HepG2 (cell line): ENCODE measurements at regions not wholly inside any gene's neighbourhood (a gene's known extent, or its start where the extent isn't known, plus 50 kb on each side); places are given as distances from the start of the nearest gene placed in this dataset.
A peak's percentile ranks its signal among the peaks of the same experiment; 100 is the strongest.

Experiments used
- ATAC-seq: fragments of 200-7000 bp; cut with Tn5 transposase; 3 replicates; pipeline ENCODE4 v1.9.1; 2020; ENCODE audit warnings: mild to moderate bottlenecking, moderate library complexity
- BruUV-seq: library from RNA; stranded (reverse); fragments of 400-500 nt; replicated peaks from 2 replicates; lab custom pipeline; 2021; lab: Mats Ljungman, UMichigan
- CTCF ChIA-PET: fragments of 300-600 bp; formaldehyde crosslinking; extraction: SDS; loops from one replicate; lab custom pipeline; 2021; ENCODE audit warnings: low total read pairs, inconsistent platforms, low intra/inter-chr PET ratio; lab: Yijun Ruan, JAX
- POLR2A ChIA-PET: fragments of 350-600 bp; sonication (Branson Sonifier 250); formaldehyde crosslinking; loops from one replicate; lab custom pipeline; 2020; ENCODE audit warnings: antibody characterized with exemption, inconsistent platforms; lab: Yijun Ruan, JAX
- DNase-seq: peaks from one replicate; pipeline ENCODE4 v3.0.0-alpha.2; 2015; ENCODE audit warnings: low spot score
- FAIRE-seq: peaks from 3 replicates; lab custom pipeline; 2011; peaks lifted over from hg19 to GRCh38; lab: Jason Lieb, UNC
- H2AFZ ChIP-seq: one replicate; pipeline ENCODE4 v1.6.1; 2011; ENCODE audit warnings: low read length, inconsistent platforms
- H3K27ac ChIP-seq: fragments of 300-600 bp; 3 replicates; pipeline ENCODE4 v1.8.0; 2011; ENCODE audit warnings: mixed run types, mild to moderate bottlenecking, mixed read lengths, low read length, inconsistent platforms; ENCODE audit not compliant: insufficient read depth; ENCODE audit errors: extremely low read length
- H3K27me3 ChIP-seq, 2 experiments: fragments of 200-600 bp in 1 of 2; 2 replicates in 1 of 2; 3 replicates in 1 of 2; pipeline versions ENCODE4 v1.6.0 to v1.8.0; 2011; ENCODE audit warnings: low read length in 2 of 2, mild to moderate bottlenecking in 2 of 2, moderate library complexity in 2 of 2, inconsistent platforms in 1 of 2; ENCODE audit not compliant: insufficient read depth in 2 of 2, control insufficient read depth in 1 of 2
- H3K36me3 ChIP-seq, 2 experiments: fragments of 200-600 bp in 1 of 2; replicated peaks in 1 of 2; 2 replicates in 1 of 2; 3 replicates in 1 of 2; pipeline versions ENCODE4 v1.5.1 to v1.8.0; 2011; ENCODE audit warnings: low read length in 2 of 2, inconsistent platforms in 1 of 2; ENCODE audit not compliant: insufficient read depth in 2 of 2, control insufficient read depth in 1 of 2
- H3K4me1 ChIP-seq: 2 replicates; pipeline ENCODE4 v1.5.1; 2012; ENCODE audit warnings: low read length, inconsistent platforms; ENCODE audit not compliant: insufficient read depth
- H3K4me2 ChIP-seq: 2 replicates; pipeline ENCODE4 v1.6.0; 2011; ENCODE audit warnings: low read depth, low read length, inconsistent platforms
- H3K4me3 ChIP-seq, 3 experiments: fragments of 200-600 bp in 1 of 3; sonication (generic), shearing (Covaris generic) in 1 of 3; replicated peaks in 1 of 3; 2 replicates each; pipeline ENCODE4 v1.5.1; 2011 to 2016; ENCODE audit warnings: low read length in 3 of 3, inconsistent platforms in 2 of 3, low read depth in 2 of 3, mild to moderate bottlenecking in 2 of 3, control low read depth in 1 of 3, mixed read lengths in 1 of 3; ENCODE audit not compliant: insufficient read depth in 1 of 3
- H3K79me2 ChIP-seq: one replicate; pipeline ENCODE4 v1.6.1; 2011; ENCODE audit warnings: low read length, inconsistent platforms; ENCODE audit not compliant: insufficient read depth
- H3K9ac ChIP-seq: 2 replicates; pipeline ENCODE4 v1.6.0; 2011; ENCODE audit warnings: mild to moderate bottlenecking, low read depth, low read length, inconsistent platforms; ENCODE audit not compliant: insufficient read depth
- H3K9me3 ChIP-seq: 2 replicates; pipeline ENCODE4 v1.5.1; 2012; ENCODE audit warnings: mild to moderate bottlenecking, low read length
- H4K20me1 ChIP-seq: 2 replicates; pipeline ENCODE4 v1.6.0; 2011; ENCODE audit warnings: inconsistent platforms, mild to moderate bottlenecking, low read length, moderate library complexity; ENCODE audit not compliant: insufficient read depth
- DMTF1 ChIP-seq: sonication (generic); formaldehyde crosslinking; IDR thresholded peaks from 2 replicates; pipeline ENCODE4 v1.4.0; 2020; ENCODE audit warnings: mild to moderate bottlenecking, missing genetic modification reagents
- HCFC1 ChIP-seq: fragments of 150-350 bp; IDR thresholded peaks from 2 replicates; pipeline ENCODE4 v1.6.1; 2014; ENCODE audit warnings: low read depth, low read length
- MAX ChIP-seq: IDR thresholded peaks from 2 replicates; pipeline ENCODE4 v1.6.1; 2012; ENCODE audit warnings: inconsistent platforms
- ZFP37 ChIP-seq: sonication (generic); formaldehyde crosslinking; IDR thresholded peaks from 2 replicates; pipeline ENCODE4 v1.4.0; 2020; ENCODE audit warnings: missing genetic modification reagents, borderline replicate concordance
- ZNF207 ChIP-seq: fragments of 450-650 bp; IDR thresholded peaks from 2 replicates; pipeline ENCODE4 v1.6.1; 2016; ENCODE audit warnings: antibody characterized with exemption, borderline replicate concordance
- ZNF331 ChIP-seq: sonication (generic); formaldehyde crosslinking; IDR thresholded peaks from 2 replicates; pipeline ENCODE4 v1.4.0; 2020; ENCODE audit warnings: missing genetic modification reagents
- ZNF713 ChIP-seq: sonication (generic); formaldehyde crosslinking; IDR thresholded peaks from 2 replicates; pipeline ENCODE4 v1.4.0; 2020; ENCODE audit warnings: mild to moderate bottlenecking, missing genetic modification reagents
- ZNF766 ChIP-seq: sonication (generic); formaldehyde crosslinking; IDR thresholded peaks from 2 replicates; pipeline ENCODE4 v1.5.0; 2020; ENCODE audit warnings: missing genetic modification reagents, borderline replicate concordance
- ZNF850 ChIP-seq: sonication (generic); formaldehyde crosslinking; conservative IDR thresholded peaks from 2 replicates; pipeline ENCODE4 v1.9.0; 2021; ENCODE audit warnings: mild to moderate bottlenecking, missing genetic modification reagents
- whole genome bisulfite sequencing: methylation state at CpG from one replicate; pipeline ENCODE4 v1.1.6; 2017; ENCODE audit warnings: low lambda C conversion rate; 5-methylcytosine and 5-hydroxymethylcytosine counted together
- in situ Hi-C: cut with HindIII; loops from 2 replicates; pipeline ENCODE4 v1.10.0; 2017; ENCODE audit warnings: low pct_unique_long_range_greater_than_20kb; ENCODE audit not compliant: extremely low pct_ligation_motif_present
- intact Hi-C: fragments of 100-400 bp; cut with micrococcal nuclease; formaldehyde crosslinking; loops from one replicate; pipeline ENCODE4 v1.10.0; 2022; ENCODE audit not compliant: unreplicated experiment
- TF ChIP-seq, protein P1 (sequence below): fragments of 450-650 bp; IDR thresholded peaks from 2 replicates; pipeline ENCODE4 v1.6.1; 2016
- TF ChIP-seq, protein P2 (sequence below): sonication (generic); formaldehyde crosslinking; IDR thresholded peaks from 2 replicates; pipeline ENCODE4 v1.5.0; 2020; ENCODE audit warnings: missing genetic modification reagents

GRCh38 chr2:53608293-53608692 lies 159.3 kb upstream of the CHAC2 start:
- FAIRE-seq (no peak), ATAC-seq (no peak), DNase-seq (no peak)
- Histone ChIP-seq H3K79me2 (no peaks in the 10 kb centered on the region), H3K36me3 (no peaks in the 10 kb centered on the region), H3K4me1 (no peaks in the 10 kb centered on the region), H3K9me3 (no peaks in the 10 kb centered on the region), H4K20me1 (no peaks in the 10 kb centered on the region), H3K4me3 (no peak overlapping the region), H3K27ac (no peak overlapping the region), H2AFZ (no peak overlapping the region), H3K27me3 (no peaks in the 10 kb centered on the region; a peak in 2 of 5 replicates), H3K4me2 (no peak overlapping the region), H3K9ac (no peak overlapping the region)
- ChIA-PET POLR2A (no interaction called here), CTCF (no interaction called here)
- WGBS = 7% methylated on average over 5 of the region's 5 CpGs
- TF ChIP-seq, protein P1, sequence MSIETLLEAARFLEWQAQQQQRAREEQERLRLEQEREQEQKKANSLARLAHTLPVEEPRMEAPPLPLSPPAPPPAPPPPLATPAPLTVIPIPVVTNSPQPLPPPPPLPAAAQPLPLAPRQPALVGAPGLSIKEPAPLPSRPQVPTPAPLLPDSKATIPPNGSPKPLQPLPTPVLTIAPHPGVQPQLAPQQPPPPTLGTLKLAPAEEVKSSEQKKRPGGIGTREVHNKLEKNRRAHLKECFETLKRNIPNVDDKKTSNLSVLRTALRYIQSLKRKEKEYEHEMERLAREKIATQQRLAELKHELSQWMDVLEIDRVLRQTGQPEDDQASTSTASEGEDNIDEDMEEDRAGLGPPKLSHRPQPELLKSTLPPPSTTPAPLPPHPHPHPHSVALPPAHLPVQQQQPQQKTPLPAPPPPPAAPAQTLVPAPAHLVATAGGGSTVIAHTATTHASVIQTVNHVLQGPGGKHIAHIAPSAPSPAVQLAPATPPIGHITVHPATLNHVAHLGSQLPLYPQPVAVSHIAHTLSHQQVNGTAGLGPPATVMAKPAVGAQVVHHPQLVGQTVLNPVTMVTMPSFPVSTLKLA = peak; percentile 45; the same call in 1 of the 2 replicates
- TF ChIP-seq, protein P2, sequence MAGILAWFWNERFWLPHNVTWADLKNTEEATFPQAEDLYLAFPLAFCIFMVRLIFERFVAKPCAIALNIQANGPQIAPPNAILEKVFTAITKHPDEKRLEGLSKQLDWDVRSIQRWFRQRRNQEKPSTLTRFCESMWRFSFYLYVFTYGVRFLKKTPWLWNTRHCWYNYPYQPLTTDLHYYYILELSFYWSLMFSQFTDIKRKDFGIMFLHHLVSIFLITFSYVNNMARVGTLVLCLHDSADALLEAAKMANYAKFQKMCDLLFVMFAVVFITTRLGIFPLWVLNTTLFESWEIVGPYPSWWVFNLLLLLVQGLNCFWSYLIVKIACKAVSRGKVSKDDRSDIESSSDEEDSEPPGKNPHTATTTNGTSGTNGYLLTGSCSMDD = no peak
- in situ Hi-C loops = no loop called here
- no TSS peak for BruUV-seq
- intact Hi-C loops = no loop called here

GRCh38 chr2:53600815-53601214 lies 166.8 kb upstream of the CHAC2 start:
- FAIRE-seq (no peak), DNase-seq (no peak), ATAC-seq (no peak)
- ChIA-PET POLR2A (no interaction called here), CTCF (no interaction called here)
- TF ChIP-seq DMTF1 (CRISPR knock-in tag) = no peak
- TF ChIP-seq ZNF331 (CRISPR knock-in tag) = no peak
- TF ChIP-seq ZNF713 (CRISPR knock-in tag) = no peak
- TF ChIP-seq ZFP37 (CRISPR knock-in tag) = no peak
- TF ChIP-seq MAX = no peak
- TF ChIP-seq ZNF850 (CRISPR knock-in tag) = no peak
- TF ChIP-seq ZNF207 = no peak
- no peak for TF ChIP-seq ZNF766 (CRISPR knock-in tag)
- TF ChIP-seq HCFC1 = no peak
- BruUV-seq = no TSS peak
- H3K4me3 ChIP-seq = no peak overlapping the region
- no peak overlapping the region for H3K9ac ChIP-seq
- in situ Hi-C loops = no loop called here
- H3K79me2 ChIP-seq = no peaks in the 10 kb centered on the region
- H3K4me1 ChIP-seq = no peaks in the 10 kb centered on the region
- intact Hi-C loops = no loop called here
- H3K9me3 ChIP-seq = no peaks in the 10 kb centered on the region
- no peak overlapping the region for H3K27ac ChIP-seq
- no peak overlapping the region for H3K4me2 ChIP-seq
- 2% methylated on average over 3 of the region's 3 CpGs for WGBS
- H3K36me3 ChIP-seq = no peaks in the 10 kb centered on the region
- no peaks in the 10 kb centered on the region for H4K20me1 ChIP-seq
- H2AFZ ChIP-seq = no peak overlapping the region
- H3K27me3 ChIP-seq = peaks cover 0 to 36% of the 10 kb centered on the region in 2 experiments; a peak in 4 of 5 replicates
